ENCODE measurements at regions not wholly inside any gene's neighbourhood (a gene's known extent, or its start where the extent isn't known, plus 50 kb on each side); places are given as distances from the start of the nearest gene placed in this dataset.
"Not testable (repeated sequence)": the region's sequence is repeated elsewhere in the genome, so short reads cannot be mapped to it uniquely, and the experiment has no call there.

GRCh38 chr17:69672924-69673323, 258.4 kb downstream of the MAP2K6 start:
- H3K27me3 ChIP-seq (ENCODE audit: control insufficient read depth, insufficient read depth, low read length): no peaks in the 10 kb centered on the region
- H3K27ac ChIP-seq (ENCODE audit: low read length): no peak overlapping the region
- no CpG with 5 or more reads among the region's 1 CpG for WGBS (ENCODE audit: insufficient coverage, insufficient read length)
- no peaks in the 10 kb centered on the region for H3K4me1 ChIP-seq (ENCODE audit: control insufficient read depth, insufficient read depth, low read length)
- no peaks in the 10 kb centered on the region for H3K36me3 ChIP-seq (ENCODE audit: control insufficient read depth, insufficient read depth, low read length)
- no peaks in the 10 kb centered on the region for H3K9me3 ChIP-seq (ENCODE audit: control insufficient read depth, insufficient read depth, low read length)
- no peak for DNase-seq (ENCODE audit: low read depth, low spot score)
- H3K4me3 ChIP-seq (ENCODE audit: low read length): no peak overlapping the region

- WGBS (ENCODE audit: insufficient coverage, insufficient read length): no CpG with 5 or more reads among the region's 6 CpGs
- Histone ChIP-seq H3K4me3 (ENCODE audit: low read length) (no peak overlapping the region), H3K27me3 (ENCODE audit: control insufficient read depth, insufficient read depth, low read length) (no peaks in the 10 kb centered on the region), H3K27ac (ENCODE audit: low read length) (no peak overlapping the region), H3K36me3 (ENCODE audit: control insufficient read depth, insufficient read depth, low read length) (no peaks in the 10 kb centered on the region), H3K9me3 (ENCODE audit: control insufficient read depth, insufficient read depth, low read length) (no peaks in the 10 kb centered on the region), H3K4me1 (ENCODE audit: control insufficient read depth, insufficient read depth, low read length) (no peaks in the 10 kb centered on the region)
- no peak for DNase-seq (ENCODE audit: low read depth, low spot score)
These were observed 262.6 kb downstream of the MAP2K6 start for GRCh38 chr17:69677130-69677529.

- WGBS (ENCODE audit: insufficient coverage, insufficient read length): no CpG with 5 or more reads among the region's 2 CpGs
- Histone ChIP-seq H3K27ac (ENCODE audit: low read length) (no peak overlapping the region), H3K9me3 (ENCODE audit: control insufficient read depth, insufficient read depth, low read length) (no peaks in the 10 kb centered on the region), H3K36me3 (ENCODE audit: control insufficient read depth, insufficient read depth, low read length) (no peaks in the 10 kb centered on the region), H3K27me3 (ENCODE audit: control insufficient read depth, insufficient read depth, low read length) (no peaks in the 10 kb centered on the region), H3K4me1 (ENCODE audit: control insufficient read depth, insufficient read depth, low read length) (no peaks in the 10 kb centered on the region), H3K4me3 (ENCODE audit: low read length) (no peak overlapping the region)
- no peak for DNase-seq (ENCODE audit: low read depth, low spot score)
These were observed 263.7 kb downstream of the MAP2K6 start for GRCh38 chr17:69678206-69678605.

DNA sequence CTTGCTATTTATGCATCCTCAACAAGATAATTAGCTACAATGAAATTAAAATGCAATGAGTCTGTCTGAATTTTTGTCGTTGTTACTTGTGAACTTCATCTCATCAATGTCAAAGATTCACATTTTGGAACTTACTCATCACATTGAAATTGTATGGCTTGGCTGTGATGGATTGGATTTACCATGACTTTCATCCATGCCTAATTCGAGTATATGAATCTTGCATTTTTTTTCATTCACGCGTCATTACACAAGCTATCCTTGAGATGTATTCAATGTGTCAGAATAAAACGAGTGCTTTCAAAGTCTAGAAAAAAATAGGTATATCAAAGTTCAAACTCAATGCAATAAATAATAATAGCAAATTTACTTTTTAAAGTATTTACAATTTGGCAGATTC, 265.3 kb downstream of the MAP2K6 start:
- WGBS (ENCODE audit: insufficient coverage, insufficient read length): no CpG with 5 or more reads among the region's 5 CpGs
- no peak overlapping the region for H3K27ac ChIP-seq (ENCODE audit: low read length)

GRCh38 chr17:69684251-69684650, 269.8 kb downstream of the MAP2K6 start:
- Histone ChIP-seq H3K4me1 (ENCODE audit: control insufficient read depth, insufficient read depth, low read length) (no peaks in the 10 kb centered on the region), H3K27ac (ENCODE audit: low read length) (no peak overlapping the region), H3K9me3 (ENCODE audit: control insufficient read depth, insufficient read depth, low read length) (no peaks in the 10 kb centered on the region), H3K4me3 (ENCODE audit: low read length) (no peak overlapping the region), H3K36me3 (ENCODE audit: control insufficient read depth, insufficient read depth, low read length) (no peaks in the 10 kb centered on the region), H3K27me3 (ENCODE audit: control insufficient read depth, insufficient read depth, low read length) (no peaks in the 10 kb centered on the region)
- WGBS (ENCODE audit: insufficient coverage, insufficient read length): no CpG with 5 or more reads among the region's 2 CpGs
- no peak for DNase-seq (ENCODE audit: low read depth, low spot score)

More for the DNA sequence above, 265.3 kb downstream of the MAP2K6 start:
- no peaks in the 10 kb centered on the region for H3K9me3 ChIP-seq (ENCODE audit: control insufficient read depth, insufficient read depth, low read length)
- H3K36me3 ChIP-seq (ENCODE audit: control insufficient read depth, insufficient read depth, low read length): no peaks in the 10 kb centered on the region
- H3K4me3 ChIP-seq (ENCODE audit: low read length): no peak overlapping the region
- H3K27me3 ChIP-seq (ENCODE audit: control insufficient read depth, insufficient read depth, low read length): no peaks in the 10 kb centered on the region
- DNase-seq (ENCODE audit: low read depth, low spot score): no peak
- no peaks in the 10 kb centered on the region for H3K4me1 ChIP-seq (ENCODE audit: control insufficient read depth, insufficient read depth, low read length)

GRCh38 chr17:69685150-69685549, 270.7 kb downstream of the MAP2K6 start:
- H3K27ac ChIP-seq (ENCODE audit: low read length); DNase-seq (ENCODE audit: low read depth, low spot score); H3K36me3 ChIP-seq (ENCODE audit: control insufficient read depth, insufficient read depth, low read length); H3K4me1 ChIP-seq (ENCODE audit: control insufficient read depth, insufficient read depth, low read length); H3K9me3 ChIP-seq (ENCODE audit: control insufficient read depth, insufficient read depth, low read length); H3K4me3 ChIP-seq (ENCODE audit: low read length); H3K27me3 ChIP-seq (ENCODE audit: control insufficient read depth, insufficient read depth, low read length): not testable (repeated sequence)

- Histone ChIP-seq H3K4me1 (ENCODE audit: control insufficient read depth, insufficient read depth, low read length) (no peaks in the 10 kb centered on the region), H3K9me3 (ENCODE audit: control insufficient read depth, insufficient read depth, low read length) (no peaks in the 10 kb centered on the region), H3K27ac (ENCODE audit: low read length) (no peak overlapping the region), H3K36me3 (ENCODE audit: control insufficient read depth, insufficient read depth, low read length) (no peaks in the 10 kb centered on the region), H3K27me3 (ENCODE audit: control insufficient read depth, insufficient read depth, low read length) (no peaks in the 10 kb centered on the region), H3K4me3 (ENCODE audit: low read length) (no peak overlapping the region)
- no CpG with 5 or more reads among the region's 1 CpG for WGBS (ENCODE audit: insufficient coverage, insufficient read length)
- DNase-seq (ENCODE audit: low read depth, low spot score): no peak
These were observed 276.0 kb downstream of the MAP2K6 start for GRCh38 chr17:69690531-69690930.

GRCh38 chr17:69692171-69692570, 277.7 kb downstream of the MAP2K6 start:
- DNase-seq (ENCODE audit: low read depth, low spot score): no peak
- Histone ChIP-seq H3K4me3 (ENCODE audit: low read length) (no peak overlapping the region), H3K4me1 (ENCODE audit: control insufficient read depth, insufficient read depth, low read length) (no peaks in the 10 kb centered on the region), H3K36me3 (ENCODE audit: control insufficient read depth, insufficient read depth, low read length) (no peaks in the 10 kb centered on the region), H3K9me3 (ENCODE audit: control insufficient read depth, insufficient read depth, low read length) (0 out of 2 replicates have a peak, but pooled peaks cover 2% of the 10 kb centered on the region), H3K27me3 (ENCODE audit: control insufficient read depth, insufficient read depth, low read length) (no peaks in the 10 kb centered on the region), H3K27ac (ENCODE audit: low read length) (no peak overlapping the region)

DNA sequence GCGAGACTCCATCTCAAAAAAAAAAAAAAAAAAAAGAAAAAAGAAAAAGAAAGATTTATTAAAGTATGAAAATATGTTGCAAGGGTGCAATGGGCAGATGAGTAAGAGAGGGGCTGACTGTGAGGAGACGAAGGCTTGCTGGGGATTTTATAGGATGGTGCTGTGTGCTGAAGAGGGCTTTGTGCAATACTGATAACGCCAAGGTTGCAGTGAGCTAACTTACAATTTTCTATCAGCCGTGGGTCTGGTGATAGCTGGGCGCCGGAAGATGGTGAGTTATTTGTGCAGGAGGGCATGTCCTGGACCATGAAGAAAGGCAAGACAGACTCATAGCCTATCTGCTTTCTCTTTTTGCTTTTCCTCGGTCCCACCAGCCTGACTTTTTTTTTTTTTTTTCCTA, 281.1 kb downstream of the MAP2K6 start:
- Histone ChIP-seq H3K27ac (ENCODE audit: low read length) (no peak overlapping the region), H3K4me3 (ENCODE audit: low read length) (no peak overlapping the region), H3K9me3 (ENCODE audit: control insufficient read depth, insufficient read depth, low read length) (peaks cover 2% of the 10 kb centered on the region; the same call in 1 of the 2 replicates), H3K4me1 (ENCODE audit: control insufficient read depth, insufficient read depth, low read length) (no peaks in the 10 kb centered on the region), H3K36me3 (ENCODE audit: control insufficient read depth, insufficient read depth, low read length) (no peaks in the 10 kb centered on the region), H3K27me3 (ENCODE audit: control insufficient read depth, insufficient read depth, low read length) (no peaks in the 10 kb centered on the region)
- no CpG with 5 or more reads among the region's 7 CpGs for WGBS (ENCODE audit: insufficient coverage, insufficient read length)
- no peak for DNase-seq (ENCODE audit: low read depth, low spot score)

DNA sequence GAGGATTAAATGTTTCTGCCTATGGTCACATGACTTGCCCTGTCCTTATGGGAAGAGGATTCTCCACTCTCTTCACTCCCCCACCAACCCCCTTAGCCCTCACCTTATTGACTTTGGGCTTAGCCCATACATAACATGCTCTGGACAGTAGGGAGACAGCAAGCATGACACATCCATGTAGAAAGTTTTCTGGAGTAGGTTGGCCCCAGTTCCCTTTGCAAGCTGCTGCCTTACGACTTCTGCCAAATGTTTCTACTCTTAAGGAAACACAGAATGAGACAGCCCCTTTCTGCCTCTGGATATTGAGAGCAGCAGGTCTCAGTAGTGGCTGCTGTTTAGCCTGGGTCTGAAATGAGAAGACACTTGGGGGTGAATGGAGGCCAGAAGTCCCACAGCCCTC, 282.2 kb downstream of the MAP2K6 start:
- peaks cover 2% of the 10 kb centered on the region; the same call in 1 of the 2 replicates for H3K9me3 ChIP-seq (ENCODE audit: control insufficient read depth, insufficient read depth, low read length)
- no peak for DNase-seq (ENCODE audit: low read depth, low spot score)
- H3K4me3 ChIP-seq (ENCODE audit: low read length): no peak overlapping the region

DNA sequence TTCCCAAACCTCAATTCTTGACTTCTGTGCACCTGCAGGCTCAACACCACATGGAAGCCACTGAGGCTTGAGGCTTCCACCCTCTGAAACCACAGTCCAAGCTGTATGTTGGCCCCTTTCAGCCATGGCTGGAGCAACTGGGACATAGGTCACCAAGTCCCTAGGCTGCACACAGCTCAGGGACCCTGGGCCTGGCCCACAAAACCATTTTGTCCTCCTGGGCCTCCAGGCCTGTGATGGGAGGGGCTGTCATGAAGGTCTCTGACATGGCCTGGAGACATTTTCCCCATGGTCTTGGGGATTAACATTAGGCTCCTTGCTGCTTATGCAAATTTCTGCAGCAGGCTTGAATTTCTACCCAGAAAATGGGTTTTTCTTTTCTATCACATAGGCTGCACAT, 283.9 kb downstream of the MAP2K6 start:
- not testable (repeated sequence) for H3K4me1 ChIP-seq (ENCODE audit: control insufficient read depth, insufficient read depth, low read length); H3K27ac ChIP-seq (ENCODE audit: low read length); H3K4me3 ChIP-seq (ENCODE audit: low read length); H3K36me3 ChIP-seq (ENCODE audit: control insufficient read depth, insufficient read depth, low read length); DNase-seq (ENCODE audit: low read depth, low spot score); H3K27me3 ChIP-seq (ENCODE audit: control insufficient read depth, insufficient read depth, low read length); H3K9me3 ChIP-seq (ENCODE audit: control insufficient read depth, insufficient read depth, low read length)

More for the DNA sequence above, 282.2 kb downstream of the MAP2K6 start:
- Histone ChIP-seq H3K36me3 (ENCODE audit: control insufficient read depth, insufficient read depth, low read length) (no peaks in the 10 kb centered on the region), H3K4me1 (ENCODE audit: control insufficient read depth, insufficient read depth, low read length) (no peaks in the 10 kb centered on the region), H3K27me3 (ENCODE audit: control insufficient read depth, insufficient read depth, low read length) (no peaks in the 10 kb centered on the region), H3K27ac (ENCODE audit: low read length) (no peak overlapping the region)
- WGBS (ENCODE audit: insufficient coverage, insufficient read length): no CpG with 5 or more reads among the region's 1 CpG
